ENCODE measurements at regions not wholly inside any gene's neighbourhood (a gene's known extent, or its start where the extent isn't known, plus 50 kb on each side); places are given as distances from the start of the nearest gene placed in this dataset.
"Not testable (repeated sequence)": the region's sequence is repeated elsewhere in the genome, so short reads cannot be mapped to it uniquely, and the experiment has no call there.

DNA sequence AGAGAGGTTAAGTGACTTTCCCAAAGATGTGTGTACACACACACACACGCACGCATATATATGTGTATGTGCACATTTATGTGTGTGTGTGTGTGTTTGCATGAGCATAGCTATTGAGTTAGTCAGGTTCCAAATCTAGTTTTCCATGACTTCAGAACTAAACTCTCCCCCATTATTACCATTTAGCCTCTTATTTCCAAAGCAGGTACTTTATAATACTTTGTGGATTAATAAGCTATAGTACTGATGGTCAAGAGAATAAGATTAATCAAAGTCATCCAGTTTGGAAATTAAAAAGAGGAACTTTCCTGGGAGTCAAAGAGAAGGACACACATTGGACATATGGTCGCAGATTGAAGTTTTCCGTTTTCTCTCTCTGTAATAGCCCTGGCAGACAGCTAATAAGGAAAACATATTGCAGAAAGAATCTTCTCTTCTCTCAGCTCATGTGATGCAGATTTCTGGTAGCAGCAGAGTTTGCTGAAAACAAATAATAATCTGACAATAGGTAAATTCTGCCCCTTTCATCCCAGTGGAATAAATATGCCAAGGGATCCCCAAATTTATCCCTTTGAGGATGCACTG lies 410.9 kb upstream of the TCF4 start:
- no peak for DNase-seq
- in situ Hi-C loops (cut with HindIII; ENCODE audit: low pct_ligation_motif_present, low pct_unique_long_range_greater_than_20kb, low sequenced_read_pairs) = no loop called here

DNA sequence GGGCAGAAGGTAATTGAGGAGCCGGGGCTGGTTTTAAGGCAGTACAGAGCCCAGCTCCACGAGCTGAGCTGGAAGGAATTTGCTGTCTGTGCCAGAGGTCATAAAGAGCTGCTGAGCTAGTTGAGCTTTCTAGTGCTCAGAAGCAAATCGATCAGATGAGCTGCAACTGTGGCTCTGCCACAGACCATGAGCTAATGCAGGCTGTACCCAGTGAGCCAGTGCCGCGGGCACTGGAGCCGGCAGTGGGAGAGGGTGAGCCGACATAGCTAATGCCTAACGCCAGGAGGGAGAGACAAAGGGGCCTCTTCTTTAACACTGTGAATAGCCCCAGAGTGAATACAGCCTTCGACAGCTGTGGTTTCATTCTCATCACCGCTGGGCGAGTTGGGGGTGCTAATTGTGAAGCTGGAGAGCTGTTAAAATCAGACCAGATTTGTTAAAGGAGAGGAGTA lies 410.1 kb upstream of the TCF4 start:
- in situ Hi-C loops (cut with HindIII; ENCODE audit: low pct_ligation_motif_present, low pct_unique_long_range_greater_than_20kb, low sequenced_read_pairs) = no loop called here
- no peak for DNase-seq

DNA sequence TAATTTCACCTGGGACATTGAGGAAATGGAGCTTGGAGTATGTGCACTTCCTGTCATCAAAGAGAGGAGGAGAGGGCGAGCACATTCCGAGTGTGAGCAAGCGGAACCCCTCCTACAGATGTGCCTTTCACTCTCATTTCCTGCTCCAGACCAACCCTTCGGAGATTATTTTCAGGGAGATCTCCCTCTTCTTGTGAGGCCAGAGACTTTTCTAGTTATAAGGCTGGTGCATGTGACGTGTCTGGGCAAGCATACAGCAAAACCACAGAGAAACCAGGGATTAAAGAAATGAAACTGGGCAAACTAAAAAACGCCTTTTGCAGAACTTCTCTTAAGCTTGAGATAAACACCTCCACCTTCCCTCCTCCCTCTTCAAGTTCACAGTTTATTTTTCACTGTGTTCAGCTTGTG lies 409.2 kb upstream of the TCF4 start:
- no peak for DNase-seq
- in situ Hi-C loops (cut with HindIII; ENCODE audit: low pct_ligation_motif_present, low pct_unique_long_range_greater_than_20kb, low sequenced_read_pairs) = no loop called here

DNA sequence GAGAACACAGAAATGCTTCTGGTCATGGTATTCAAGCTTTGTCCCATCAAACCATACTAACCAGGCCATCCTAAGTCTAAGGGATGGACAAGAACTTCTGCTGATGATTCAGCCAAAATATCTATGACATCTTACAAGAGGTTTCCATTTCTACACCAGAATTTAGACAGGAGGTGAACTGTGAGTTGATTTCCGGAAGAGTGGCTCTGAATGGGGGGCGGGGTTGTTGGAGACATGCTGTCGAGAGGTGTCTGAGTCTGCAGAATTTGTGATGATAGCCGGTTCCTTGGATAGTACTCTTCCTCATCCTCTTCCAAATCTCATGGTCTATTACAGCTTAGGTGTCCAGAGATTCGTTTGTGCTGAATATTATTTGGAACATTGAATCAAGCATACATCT lies 408.7 kb upstream of the TCF4 start:
- in situ Hi-C loops (cut with HindIII; ENCODE audit: low pct_ligation_motif_present, low pct_unique_long_range_greater_than_20kb, low sequenced_read_pairs) = no loop called here
- DNase-seq = no peak

DNA sequence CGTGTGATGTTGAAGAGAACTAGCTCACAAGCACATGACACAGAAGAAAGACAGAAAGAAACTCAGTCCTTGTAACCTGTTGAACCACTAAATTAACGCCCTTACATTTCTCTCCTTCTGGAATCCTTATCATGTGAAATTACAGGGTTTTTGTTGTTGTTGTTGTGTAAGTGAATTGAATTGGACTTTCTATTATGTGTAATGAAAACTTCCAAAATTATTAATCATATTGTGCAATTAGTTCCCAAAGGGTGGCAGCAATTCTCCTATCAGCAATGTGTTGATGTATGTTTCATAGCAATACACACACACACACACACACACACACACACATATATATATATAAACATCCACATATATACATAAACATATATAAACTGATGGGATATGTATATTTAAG lies 402.2 kb upstream of the TCF4 start:
- in situ Hi-C loops (cut with HindIII; ENCODE audit: low pct_ligation_motif_present, low pct_unique_long_range_greater_than_20kb, low sequenced_read_pairs) = no loop called here
- DNase-seq = no peak

DNA sequence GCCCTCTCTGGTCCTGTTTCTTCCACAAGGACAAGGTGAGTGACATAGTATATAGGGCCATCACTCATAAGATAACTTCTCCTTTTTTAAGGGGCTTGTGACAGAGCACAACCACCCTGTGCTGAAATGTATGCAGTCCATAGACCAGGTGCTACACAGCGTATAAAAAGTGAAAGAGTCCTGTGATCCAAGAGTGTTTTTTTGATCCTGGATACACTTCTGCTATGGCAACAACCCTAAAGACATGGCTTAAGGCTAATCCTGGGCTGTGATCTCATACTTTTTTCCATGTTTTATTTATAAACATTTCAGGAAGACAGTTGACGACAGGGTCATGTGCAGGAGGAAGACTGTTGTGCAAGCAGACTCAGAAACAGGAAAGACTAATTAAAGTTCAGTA lies 400.5 kb upstream of the TCF4 start:
- DNase-seq = no peak
- in situ Hi-C loops (cut with HindIII; ENCODE audit: low pct_ligation_motif_present, low pct_unique_long_range_greater_than_20kb, low sequenced_read_pairs) = no loop called here

DNA sequence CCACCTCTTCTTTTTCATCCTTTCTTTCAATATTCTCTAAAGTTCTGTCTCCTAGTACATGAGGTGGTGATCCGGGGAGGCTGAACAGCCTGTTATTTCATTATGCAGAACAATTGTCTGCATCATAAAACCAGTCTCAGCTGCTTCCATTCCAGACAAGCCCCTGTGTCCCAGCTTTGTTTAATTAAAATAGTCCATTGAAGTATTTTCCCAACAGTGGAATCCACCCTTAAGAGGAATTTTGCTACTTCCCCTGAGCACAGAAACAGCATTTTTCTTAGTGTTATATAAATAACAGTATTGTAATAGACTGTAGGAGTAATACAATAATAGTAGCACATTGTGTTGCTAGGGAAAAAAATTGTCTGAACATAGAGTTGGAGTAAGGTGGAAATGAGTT lies 395.4 kb upstream of the TCF4 start:
- no peak for DNase-seq
- in situ Hi-C loops (cut with HindIII; ENCODE audit: low pct_ligation_motif_present, low pct_unique_long_range_greater_than_20kb, low sequenced_read_pairs) = no loop called here

DNA sequence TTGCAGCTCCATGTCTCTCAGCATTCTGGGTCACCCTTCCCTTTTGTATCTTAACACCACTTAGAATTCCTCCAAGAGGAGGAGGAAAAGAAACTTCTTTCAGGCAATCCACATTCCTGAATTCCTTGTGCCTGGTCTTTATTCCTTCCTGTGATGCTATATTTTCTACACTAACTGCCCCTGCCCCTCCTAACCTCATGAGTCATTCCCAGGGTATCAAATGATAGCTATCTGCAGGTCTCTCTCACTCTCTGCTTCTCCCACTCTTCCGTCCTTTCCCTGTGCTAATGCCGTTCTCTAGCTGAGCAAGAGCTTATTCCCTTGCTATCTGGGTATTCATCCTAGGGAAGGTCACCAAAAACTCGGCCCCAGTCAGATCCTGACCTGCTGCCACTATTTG lies 395.0 kb upstream of the TCF4 start:
- no peak for DNase-seq
- in situ Hi-C loops (cut with HindIII; ENCODE audit: low pct_ligation_motif_present, low pct_unique_long_range_greater_than_20kb, low sequenced_read_pairs) = no loop called here

DNA sequence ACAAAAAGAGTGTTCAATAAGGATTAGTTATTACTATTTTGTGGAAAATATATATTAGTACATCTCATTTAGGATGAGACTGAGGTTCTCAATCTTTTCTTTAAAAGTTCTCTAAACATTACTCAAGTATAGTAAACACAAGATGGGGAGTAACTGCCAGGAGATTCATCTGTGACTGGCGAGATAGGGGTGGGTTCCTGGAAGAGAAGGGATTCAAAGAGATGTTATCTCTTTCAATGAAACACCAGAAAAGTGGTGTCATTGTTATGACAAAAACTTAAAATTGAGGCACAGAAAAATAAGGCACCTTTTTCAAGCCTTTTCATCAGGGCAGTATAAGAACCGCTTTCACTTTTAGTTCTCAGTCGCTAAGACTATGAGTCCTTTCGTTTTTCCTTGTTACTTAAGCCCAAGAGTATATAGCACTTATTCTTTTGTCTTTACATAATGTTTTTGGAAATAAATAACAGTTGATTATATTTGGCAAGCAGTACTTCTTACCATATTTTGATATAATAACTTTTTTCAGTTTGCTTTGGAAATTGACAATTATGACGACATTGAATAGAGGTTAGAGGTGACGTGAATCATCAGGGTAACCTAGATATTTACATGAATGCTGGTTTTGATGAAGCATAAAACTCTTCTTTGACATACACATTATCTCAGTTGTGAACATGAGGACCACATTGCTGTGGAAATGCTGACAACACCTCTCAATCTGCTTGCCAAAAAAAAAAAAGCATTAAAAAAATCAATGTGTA lies 393.9 kb upstream of the TCF4 start:
- no peak for DNase-seq
- in situ Hi-C loops (cut with HindIII; ENCODE audit: low pct_ligation_motif_present, low pct_unique_long_range_greater_than_20kb, low sequenced_read_pairs) = no loop called here

DNA sequence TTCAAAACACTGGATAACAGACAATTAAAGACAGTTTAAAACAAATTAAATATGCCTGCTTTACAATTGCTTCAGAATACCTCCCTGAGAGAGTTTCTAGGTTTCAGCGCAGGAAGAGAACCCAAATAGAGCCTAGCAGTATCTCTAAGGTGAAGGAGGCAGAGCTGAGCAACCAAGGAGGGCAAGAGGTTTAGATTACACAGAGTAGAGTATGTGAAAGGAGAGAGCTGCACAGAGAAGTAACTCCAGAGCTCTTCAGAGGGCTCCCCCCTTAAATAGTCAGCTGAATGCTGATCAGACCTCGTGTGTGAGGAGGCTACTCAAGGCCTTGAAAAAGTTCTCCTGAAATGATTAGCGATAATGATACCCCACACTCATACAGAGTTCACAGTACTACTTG lies 386.5 kb upstream of the TCF4 start:
- no peak for DNase-seq
- in situ Hi-C loops (cut with HindIII; ENCODE audit: low pct_ligation_motif_present, low pct_unique_long_range_greater_than_20kb, low sequenced_read_pairs) = no loop called here

DNA sequence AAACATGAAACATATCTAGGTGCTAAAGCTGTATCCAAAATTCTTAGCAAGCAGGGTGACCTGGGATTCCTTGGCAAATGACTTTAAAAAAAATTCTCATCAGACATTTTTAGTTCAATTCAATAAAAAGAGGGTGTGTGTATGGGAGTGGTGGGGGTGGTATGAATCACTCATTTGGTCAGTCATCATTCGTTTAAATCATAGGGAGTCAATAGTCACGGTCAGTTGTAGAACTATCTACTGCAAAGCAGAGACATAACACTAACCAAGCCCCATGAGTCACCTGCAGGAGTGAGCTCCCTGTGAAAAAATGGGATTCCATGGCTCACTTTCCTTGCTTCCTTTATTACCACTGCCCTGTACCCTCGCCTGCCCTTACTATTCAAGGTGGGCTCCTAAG lies 380.6 kb upstream of the TCF4 start:
- in situ Hi-C loops (cut with HindIII; ENCODE audit: low pct_ligation_motif_present, low pct_unique_long_range_greater_than_20kb, low sequenced_read_pairs) = no loop called here
- DNase-seq = no peak

DNA sequence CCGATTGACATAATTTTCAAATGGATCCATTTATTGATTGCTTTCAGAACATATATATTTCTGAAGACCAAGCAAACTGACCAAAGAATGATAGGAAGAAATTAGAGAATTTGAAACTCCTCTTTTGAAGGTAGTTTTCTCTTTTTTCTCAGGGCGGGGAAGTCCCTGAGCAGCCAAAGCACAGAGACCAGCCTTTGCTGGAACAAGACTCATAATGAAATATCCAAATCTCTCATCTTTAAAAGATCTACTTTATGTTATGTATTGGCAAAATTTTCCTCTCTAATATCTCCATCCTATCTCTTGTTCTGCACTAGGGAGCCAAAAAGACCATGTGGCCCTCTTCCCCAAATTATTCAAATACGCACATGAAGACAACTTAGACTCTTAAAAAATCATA lies 379.0 kb upstream of the TCF4 start:
- DNase-seq = no peak
- in situ Hi-C loops (cut with HindIII; ENCODE audit: low pct_ligation_motif_present, low pct_unique_long_range_greater_than_20kb, low sequenced_read_pairs) = no loop called here

DNA sequence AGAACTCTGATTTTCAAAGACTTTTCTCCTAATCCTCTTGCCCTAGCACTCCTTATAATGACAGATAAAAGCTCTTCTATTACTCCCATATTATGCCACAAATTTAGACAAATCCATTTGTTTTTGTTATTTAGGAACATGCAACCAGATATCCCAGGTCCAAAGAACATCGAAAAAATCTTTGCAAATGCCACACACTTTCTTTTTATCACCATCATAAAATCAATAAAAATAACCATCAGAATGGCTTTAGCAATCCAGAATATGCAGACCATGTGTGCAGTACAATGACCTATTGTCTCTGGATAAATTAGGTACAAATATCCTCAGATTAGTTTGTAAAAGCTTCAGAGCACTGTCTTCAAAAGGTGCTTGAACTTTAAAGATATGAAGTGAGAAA lies 376.2 kb upstream of the TCF4 start:
- DNase-seq = no peak
- in situ Hi-C loops (cut with HindIII; ENCODE audit: low pct_ligation_motif_present, low pct_unique_long_range_greater_than_20kb, low sequenced_read_pairs) = no loop called here

DNA sequence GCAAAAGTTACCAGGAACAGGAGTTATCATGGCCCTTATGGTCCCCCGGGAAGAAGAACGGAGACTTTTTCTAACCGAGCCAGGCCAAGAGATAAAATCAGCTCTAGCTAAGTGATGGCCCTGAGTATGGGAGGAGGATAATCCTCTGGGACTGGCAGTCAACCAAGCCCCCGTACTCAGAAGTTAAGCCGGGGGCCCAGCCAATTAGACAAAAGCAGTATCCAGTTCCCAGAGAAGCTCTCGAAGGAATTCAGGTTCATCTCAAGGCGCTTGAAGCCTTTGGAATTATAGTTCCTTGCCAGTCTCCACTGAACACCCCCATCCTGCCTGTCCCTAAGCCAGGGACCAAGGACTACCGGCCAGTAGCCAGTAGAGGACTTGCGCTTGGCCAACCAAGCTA lies 365.3 kb upstream of the TCF4 start:
- in situ Hi-C loops (cut with HindIII; ENCODE audit: low pct_ligation_motif_present, low pct_unique_long_range_greater_than_20kb, low sequenced_read_pairs) = no loop called here

DNA sequence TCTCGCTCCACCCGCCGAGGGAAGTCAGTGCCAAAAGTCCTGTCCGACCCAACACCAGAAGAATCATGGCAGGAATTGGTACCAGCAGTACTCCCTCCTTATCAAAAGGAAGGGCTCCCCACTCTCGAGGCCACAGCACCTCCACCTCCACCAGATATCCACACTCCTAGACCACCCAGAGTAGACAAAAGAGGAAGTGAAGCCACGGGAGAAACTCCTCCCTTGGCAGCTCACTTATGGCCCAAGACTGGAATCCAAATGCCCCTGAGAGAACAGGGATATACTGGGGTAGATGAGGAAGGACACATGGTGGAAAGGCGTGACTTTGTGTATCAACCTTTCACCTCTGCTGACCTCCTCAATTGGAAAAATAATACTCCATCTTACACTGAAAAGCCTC lies 363.7 kb upstream of the TCF4 start:
- DNase-seq; in situ Hi-C loops (cut with HindIII; ENCODE audit: low pct_ligation_motif_present, low pct_unique_long_range_greater_than_20kb, low sequenced_read_pairs): not testable (repeated sequence)

More for the DNA sequence above, 365.3 kb upstream of the TCF4 start:
- no peak for DNase-seq

DNA sequence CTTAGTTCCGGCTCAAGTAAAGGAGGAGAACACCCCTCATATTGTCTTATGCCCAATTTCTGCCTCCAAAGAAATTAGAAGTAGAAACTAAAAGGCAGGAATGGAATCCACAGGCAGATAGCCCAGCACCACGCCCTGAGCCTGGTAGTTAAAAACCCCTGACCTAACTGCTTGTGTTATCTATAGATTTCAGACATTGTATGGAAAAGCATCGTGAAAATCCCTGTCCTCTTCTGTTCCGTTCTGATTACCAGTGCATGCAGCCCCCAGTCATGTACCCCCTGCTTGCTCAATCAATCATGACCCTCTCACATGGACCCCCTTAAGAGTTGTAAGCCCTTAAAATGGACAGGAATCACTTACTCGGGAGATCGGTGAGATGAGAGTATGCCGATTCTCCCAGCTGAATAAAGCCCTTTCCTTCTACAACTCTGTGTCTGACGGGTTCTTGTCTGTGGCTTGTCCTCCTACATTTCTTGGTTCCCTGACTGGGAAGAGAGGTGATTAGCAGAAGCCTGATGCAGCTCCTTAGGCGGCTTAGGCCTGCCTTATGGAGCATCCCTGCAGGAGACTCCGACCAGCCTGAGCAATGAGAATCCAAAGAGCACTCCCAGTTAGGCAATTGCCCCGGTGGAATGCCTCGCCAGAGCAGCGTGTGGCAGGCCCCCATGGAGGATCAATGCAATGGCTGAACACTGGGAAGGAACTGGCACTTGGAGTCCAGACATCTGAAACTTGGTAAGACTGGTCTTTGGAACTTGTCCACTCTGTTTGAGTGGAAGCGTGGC lies 362.6 kb upstream of the TCF4 start:
- in situ Hi-C loops (cut with HindIII; ENCODE audit: low pct_ligation_motif_present, low pct_unique_long_range_greater_than_20kb, low sequenced_read_pairs) = no loop called here
- no peak for DNase-seq

DNA sequence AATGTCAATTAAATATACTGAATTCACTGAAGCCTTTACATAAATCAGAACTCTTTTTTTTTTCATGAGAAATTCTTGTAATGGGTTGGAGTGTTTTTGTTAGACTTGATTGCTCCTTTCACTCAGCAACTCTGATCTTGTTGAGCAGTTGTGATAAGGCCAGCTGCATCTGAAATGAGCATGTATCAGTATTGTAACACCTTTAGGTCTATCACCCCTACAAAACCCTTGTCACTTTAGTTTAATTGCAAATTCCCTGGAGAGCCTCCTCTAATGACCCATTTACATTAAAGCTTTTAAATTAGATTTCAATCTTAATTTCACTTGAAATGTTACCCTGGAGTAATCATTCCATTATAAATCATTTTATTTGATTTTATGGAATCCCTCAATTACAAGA lies 346.8 kb upstream of the TCF4 start:
- DNase-seq = no peak
- in situ Hi-C loops (cut with HindIII; ENCODE audit: low pct_ligation_motif_present, low pct_unique_long_range_greater_than_20kb, low sequenced_read_pairs) = no loop called here

DNA sequence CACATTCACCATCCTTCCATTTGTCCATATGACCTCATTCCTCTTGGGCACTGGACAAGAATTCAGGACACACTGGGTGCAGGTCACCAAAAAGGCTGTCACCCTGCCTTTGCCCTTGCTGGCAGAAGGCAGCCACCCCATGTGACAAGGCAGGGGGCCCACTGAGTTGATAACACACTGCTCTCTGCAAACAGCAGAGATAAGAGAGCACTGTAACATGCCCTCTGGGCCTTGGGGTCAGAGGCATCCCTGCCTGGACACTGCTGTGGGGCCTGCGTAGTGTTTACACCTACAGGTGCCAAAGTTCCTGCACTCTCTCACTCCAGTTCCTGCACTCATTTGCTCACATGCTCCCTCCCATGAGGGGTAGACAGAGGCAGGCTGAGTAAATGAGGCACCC lies 344.7 kb upstream of the TCF4 start:
- in situ Hi-C loops (cut with HindIII; ENCODE audit: low pct_ligation_motif_present, low pct_unique_long_range_greater_than_20kb, low sequenced_read_pairs) = no loop called here
- DNase-seq = no peak

DNA sequence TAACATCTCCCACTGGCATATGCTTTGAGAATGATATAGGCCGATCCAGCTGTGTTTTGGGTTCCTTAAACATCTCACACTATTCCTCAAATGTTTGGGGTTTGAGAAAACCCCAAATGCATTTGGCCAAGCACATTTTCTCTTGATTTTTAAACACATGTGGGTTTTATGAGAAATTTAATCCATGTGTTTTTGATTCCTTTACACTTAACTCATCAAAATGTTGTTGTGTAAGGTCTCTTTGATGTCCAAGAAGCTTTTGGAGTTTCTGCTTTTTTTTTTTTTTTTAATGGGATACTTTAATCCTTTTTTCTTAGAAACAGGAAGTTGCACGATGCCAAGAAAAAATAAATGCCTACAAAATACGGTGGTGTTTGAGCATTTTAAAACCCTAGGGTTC lies 339.8 kb upstream of the TCF4 start:
- no peak for DNase-seq
- in situ Hi-C loops (cut with HindIII; ENCODE audit: low pct_ligation_motif_present, low pct_unique_long_range_greater_than_20kb, low sequenced_read_pairs) = no loop called here

DNA sequence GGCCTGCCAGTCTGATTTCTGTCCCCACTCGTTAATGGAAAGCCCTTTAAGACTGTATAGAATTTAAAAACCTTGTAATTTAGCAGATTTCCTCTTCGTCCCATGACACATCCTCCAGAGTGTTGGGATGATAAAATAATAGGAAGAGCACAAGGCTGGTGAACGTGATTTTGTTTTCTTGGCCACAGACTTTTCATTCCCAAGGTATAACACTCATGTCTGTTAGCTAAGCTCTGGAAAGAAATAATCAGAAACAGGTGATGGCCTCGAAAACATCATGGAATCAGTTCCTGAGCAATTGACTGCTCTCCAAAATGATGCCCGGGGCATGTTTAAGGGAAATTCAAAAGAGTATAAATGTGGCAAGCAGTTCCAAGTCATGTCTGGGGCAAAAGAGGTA lies 337.8 kb upstream of the TCF4 start:
- in situ Hi-C loops (cut with HindIII; ENCODE audit: low pct_ligation_motif_present, low pct_unique_long_range_greater_than_20kb, low sequenced_read_pairs) = no loop called here
- no peak for DNase-seq
